SU-DHL-6 (cell line): ENCODE measurements at regions not wholly inside any gene's neighbourhood (a gene's known extent, or its start where the extent isn't known, plus 50 kb on each side); places are given as distances from the start of the nearest gene placed in this dataset.

Experiments
- CTCF ChIP-seq: fragments of 200-600 bp; sonication (generic); IDR thresholded peaks from one replicate; pipeline ENCODE4 v1.5.1; 2017; ENCODE audit warnings: antibody characterized with exemption, mild to moderate bottlenecking, low read length, moderate library complexity; ENCODE audit not compliant: insufficient read depth, poor library complexity, severe bottlenecking
- EZH2phosphoT487 ChIP-seq: fragments of 200-600 bp; sonication (generic), shearing (Covaris generic); conservative IDR thresholded peaks from 2 replicates; pipeline ENCODE4 v1.6.1; 2018; ENCODE audit warnings: mild to moderate bottlenecking, antibody characterized with exemption, low read length, moderate library complexity, mixed read lengths

- no peak for TF ChIP-seq CTCF
- TF ChIP-seq EZH2phosphoT487 = no peak
Measured at GRCh38 chr10:52599551-52600200, 172.9 kb downstream of the MBL2 start.
